Breast epithelium (tissue), 4 donors: ENCODE measurements at regions not wholly inside any gene's neighbourhood (a gene's known extent, or its start where the extent isn't known, plus 50 kb on each side); places are given as distances from the start of the nearest gene placed in this dataset.

Source experiments
- DNase-seq, 2 donors: peaks; one replicate each; pipeline ENCODE4 v3.0.0-alpha.2; 2019; ENCODE audit warnings: low spot score in 2 of 2
- H3K27ac ChIP-seq, 2 donors: fragments of 200-600 bp; sonication (generic) in 1 of 2; one replicate each; pipeline ENCODE4 v1.5.1; 2016 to 2019; ENCODE audit warnings: mild to moderate bottlenecking in 1 of 2
- H3K27me3 ChIP-seq, 2 donors: fragments of 200-600 bp; sonication (generic) in 1 of 2; one replicate each; pipeline versions ENCODE4 v1.5.1 to v1.6.0; 2017 to 2019; ENCODE audit warnings: control low read depth in 1 of 2, mild to moderate bottlenecking in 1 of 2
- H3K36me3 ChIP-seq: fragments of 200-600 bp; one replicate; pipeline ENCODE4 v1.5.1; 2019
- H3K4me1 ChIP-seq, 2 donors: fragments of 200-600 bp; sonication (generic); one replicate each; pipeline ENCODE4 v1.5.1; 2016 to 2019; ENCODE audit warnings: control low read depth in 1 of 2
- H3K4me3 ChIP-seq, 3 donors: fragments of 200-600 bp; sonication (generic); 1 replicate in 2 of 3; 2 replicates in 1 of 3; pipeline ENCODE4 v1.5.1; 2016 to 2019; ENCODE audit warnings: mild to moderate bottlenecking in 3 of 3, moderate library complexity in 2 of 3
- H3K9me3 ChIP-seq, 2 donors: fragments of 200-600 bp; sonication (generic) in 1 of 2; one replicate each; pipeline ENCODE4 v1.5.1; 2016 to 2019; ENCODE audit warnings: control low read depth in 1 of 2
- CTCF ChIP-seq, 3 donors: fragments of 450-650 bp; IDR thresholded peaks; one replicate each; pipeline ENCODE4 v1.5.1; 2016 to 2017; ENCODE audit warnings: antibody characterized with exemption in 3 of 3, mild to moderate bottlenecking in 3 of 3, moderate library complexity in 3 of 3
- POLR2A ChIP-seq: fragments of 450-650 bp; IDR thresholded peaks from one replicate; pipeline ENCODE4 v1.6.1; 2016; ENCODE audit warnings: antibody characterized with exemption, mild to moderate bottlenecking, moderate library complexity
- POLR2AphosphoS5 ChIP-seq, 3 donors: sonication (generic); formaldehyde crosslinking; IDR thresholded peaks; one replicate each; pipeline ENCODE4 v1.6.1; 2017; ENCODE audit warnings: antibody characterized with exemption in 3 of 3
- intact Hi-C: fragments of 100-400 bp; cut with DNase I; formaldehyde crosslinking; loops from one replicate; pipeline ENCODE4 v1.15.1; 2023; ENCODE audit warnings: low total_unique reads

- Histone ChIP-seq H3K27me3 (no peaks in the 10 kb centered on the region), H3K36me3 (no peaks in the 10 kb centered on the region), H3K27ac (no peak overlapping the region), H3K4me3 (no peak overlapping the region), H3K4me1 (no peaks in the 10 kb centered on the region), H3K9me3 (no peaks in the 10 kb centered on the region)
- no peak for TF ChIP-seq POLR2AphosphoS5 (IDR thresholded peaks at IDR 0.05)
- TF ChIP-seq POLR2A, result no peak
- TF ChIP-seq CTCF (IDR thresholded peaks at IDR 0.05), result no peak
- no peak for DNase-seq
- intact Hi-C loops, result no loop called here
Measured at GRCh38 chr12:92299344-92299743, 153.7 kb upstream of the BTG1 start.

GRCh38 chr12:92297932-92298696 is 152.5 kb upstream of the BTG1 start:
- no peak overlapping the region for H3K4me3 ChIP-seq
- H3K9me3 ChIP-seq, result no peaks in the 10 kb centered on the region
- intact Hi-C loops, result no loop called here
- no peaks in the 10 kb centered on the region for H3K36me3 ChIP-seq
- DNase-seq, result no peak
- H3K4me1 ChIP-seq, result no peaks in the 10 kb centered on the region
- no peaks in the 10 kb centered on the region for H3K27me3 ChIP-seq
- H3K27ac ChIP-seq, result peak overlapping the region; percentile 23 to 73
- TF ChIP-seq CTCF (IDR thresholded peaks at IDR 0.05) (no peak), POLR2AphosphoS5 (IDR thresholded peaks at IDR 0.05) (peak in 1 of 3 donors; percentile 20)

GRCh38 chr12:92297405-92297804 is 151.8 kb upstream of the BTG1 start:
- no peaks in the 10 kb centered on the region for H3K4me1 ChIP-seq
- no peaks in the 10 kb centered on the region for H3K9me3 ChIP-seq
- intact Hi-C loops, result no loop called here
- H3K27ac ChIP-seq, result peak overlapping the region; percentile 23 to 73
- no peak for TF ChIP-seq POLR2AphosphoS5 (IDR thresholded peaks at IDR 0.05)
- no peak for TF ChIP-seq POLR2A
- no peak for TF ChIP-seq CTCF (IDR thresholded peaks at IDR 0.05)
- no peak for DNase-seq
- H3K27me3 ChIP-seq, result no peaks in the 10 kb centered on the region
- no peaks in the 10 kb centered on the region for H3K36me3 ChIP-seq
- no peak overlapping the region for H3K4me3 ChIP-seq

- Histone ChIP-seq H3K9me3 (no peaks in the 10 kb centered on the region), H3K27ac (peak overlapping the region in 1 of 2 donors; percentile 21), H3K4me3 (no peak overlapping the region), H3K27me3 (no peaks in the 10 kb centered on the region), H3K36me3 (no peaks in the 10 kb centered on the region), H3K4me1 (no peaks in the 10 kb centered on the region)
- TF ChIP-seq POLR2A (no peak), CTCF (IDR thresholded peaks at IDR 0.05) (no peak), POLR2AphosphoS5 (IDR thresholded peaks at IDR 0.05) (no peak)
- intact Hi-C loops, result no loop called here
- no peak for DNase-seq
Measured at GRCh38 chr12:92295523-92295922, 149.9 kb upstream of the BTG1 start.

- no peak overlapping the region for H3K27ac ChIP-seq
- no peak for DNase-seq
- no peak for TF ChIP-seq CTCF (IDR thresholded peaks at IDR 0.05)
- TF ChIP-seq POLR2A, result no peak
- TF ChIP-seq POLR2AphosphoS5 (IDR thresholded peaks at IDR 0.05), result no peak
- no peaks in the 10 kb centered on the region for H3K4me1 ChIP-seq
- H3K4me3 ChIP-seq, result no peak overlapping the region
- no peaks in the 10 kb centered on the region for H3K27me3 ChIP-seq
- H3K9me3 ChIP-seq, result no peaks in the 10 kb centered on the region
- intact Hi-C loops, result no loop called here
- no peaks in the 10 kb centered on the region for H3K36me3 ChIP-seq
Measured at GRCh38 chr12:92294676-92295440, 149.2 kb upstream of the BTG1 start.
